Endothelial cell of umbilical vein (primary cell): ENCODE measurements at regions not wholly inside any gene's neighbourhood (a gene's known extent, or its start where the extent isn't known, plus 50 kb on each side); places are given as distances from the start of the nearest gene placed in this dataset.

Experiments used
- BruUV-seq: library from RNA; stranded (reverse); fragments of 400-500 nt; replicated peaks from 2 replicates; lab custom pipeline; 2021; lab: Mats Ljungman, UMichigan
- CTCF ChIA-PET: fragments of 300-600, 350-600 bp; sonication (Branson Sonifier 250); formaldehyde crosslinking; loops from one replicate; lab custom pipeline; 2021; ENCODE audit warnings: antibody characterized with exemption, inconsistent platforms; lab: Charles Lee
- POLR2A ChIA-PET: fragments of 300-600, 350-600 bp; sonication (Branson Sonifier 250); formaldehyde crosslinking; loops from one replicate; lab custom pipeline; 2021; ENCODE audit warnings: antibody characterized with exemption, inconsistent platforms; lab: Charles Lee
- DNase-seq: peaks from one replicate; pipeline ENCODE4 v3.0.0-alpha.2; 2011; ENCODE audit warnings: low read depth, low spot score
- FAIRE-seq: peaks from 2 replicates; lab custom pipeline; 2011; peaks lifted over from hg19 to GRCh38; lab: Jason Lieb, UNC
- H2AFZ ChIP-seq: 2 replicates; pipeline ENCODE4 v1.6.0; 2012; ENCODE audit warnings: low read depth, low read length, control low read depth, inconsistent platforms
- H3K27ac ChIP-seq: 2 replicates; pipeline ENCODE4 v1.5.1; 2011; ENCODE audit warnings: low read depth, mild to moderate bottlenecking, control low read depth, low read length, moderate library complexity; ENCODE audit not compliant: insufficient read depth
- H3K27me3 ChIP-seq, 2 experiments: 2 replicates each; pipeline versions ENCODE4 v1.6.0 to v1.6.1; 2011; ENCODE audit warnings: low read length in 2 of 2, mixed read lengths in 1 of 2; ENCODE audit not compliant: control insufficient read depth in 2 of 2, insufficient read depth in 2 of 2
- H3K36me3 ChIP-seq, 2 experiments: 2 replicates in 1 of 2; 3 replicates in 1 of 2; pipeline ENCODE4 v1.5.1; 2011; ENCODE audit warnings: low read length in 2 of 2, mild to moderate bottlenecking in 1 of 2, moderate library complexity in 1 of 2; ENCODE audit not compliant: control insufficient read depth in 2 of 2, insufficient read depth in 2 of 2; ENCODE audit errors: extremely low read depth in 1 of 2
- H3K4me1 ChIP-seq: 3 replicates; pipeline ENCODE4 v1.5.1; 2011; ENCODE audit warnings: mild to moderate bottlenecking, low read length; ENCODE audit not compliant: control insufficient read depth, insufficient read depth; ENCODE audit errors: extremely low read depth
- H3K4me2 ChIP-seq: 2 replicates; pipeline ENCODE4 v1.6.1; 2011; ENCODE audit warnings: low read length, control low read depth, mixed read lengths; ENCODE audit not compliant: insufficient read depth
- H3K4me3 ChIP-seq, 3 experiments: fragments of 200-600 bp in 1 of 3; sonication (generic), shearing (Covaris generic) in 1 of 3; replicated peaks in 1 of 3; 2 replicates each; pipeline ENCODE4 v1.5.1; 2011 to 2016; ENCODE audit warnings: control low read depth in 3 of 3, low read length in 3 of 3, mild to moderate bottlenecking in 2 of 3, inconsistent platforms in 1 of 3, low read depth in 1 of 3, moderate library complexity in 1 of 3; ENCODE audit not compliant: insufficient read depth in 1 of 3
- H3K79me2 ChIP-seq: 2 replicates; pipeline ENCODE4 v1.6.0; 2012; ENCODE audit warnings: low read length, inconsistent platforms; ENCODE audit not compliant: control insufficient read depth, insufficient read depth
- H3K9ac ChIP-seq: replicated peaks from 2 replicates; pipeline ENCODE3; 2011; ENCODE audit warnings: low read length, control low read depth; ENCODE audit not compliant: insufficient read depth; ENCODE audit errors: extremely low read depth
- H3K9me1 ChIP-seq: replicated peaks from 3 replicates; pipeline ENCODE4 v1.6.0; 2011; ENCODE audit warnings: mild to moderate bottlenecking, low read length; ENCODE audit not compliant: control insufficient read depth, insufficient read depth; ENCODE audit errors: extremely low read depth
- H3K9me3 ChIP-seq: replicated peaks from 2 replicates; pipeline ENCODE4 v1.5.1; 2012; ENCODE audit warnings: low read length, inconsistent platforms; ENCODE audit not compliant: control insufficient read depth, insufficient read depth
- H4K20me1 ChIP-seq: replicated peaks from 2 replicates; pipeline ENCODE3; 2011; ENCODE audit warnings: mild to moderate bottlenecking, low read length; ENCODE audit not compliant: control insufficient read depth, insufficient read depth; ENCODE audit errors: extremely low read depth
- CTCF ChIP-seq, 2 donors: IDR thresholded peaks; 1 replicate in 1 of 2; 2 replicates in 1 of 2; pipeline ENCODE4 v1.5.1; 2011; ENCODE audit warnings: low read length in 2 of 2, mild to moderate bottlenecking in 2 of 2, moderate library complexity in 2 of 2, control low read depth in 1 of 2, inconsistent platforms in 1 of 2, low read depth in 1 of 2; ENCODE audit not compliant: insufficient read depth in 1 of 2; ENCODE audit errors: extremely low read depth in 1 of 2
- EZH2 ChIP-seq: IDR thresholded peaks from 2 replicates; pipeline ENCODE4 v1.6.1; 2012; ENCODE audit warnings: borderline replicate concordance, low read depth, mild to moderate bottlenecking, moderate library complexity, low read length, inconsistent platforms; ENCODE audit not compliant: severe bottlenecking
- FOS ChIP-seq: IDR thresholded peaks from 2 replicates; pipeline ENCODE4 v1.6.1; 2011; ENCODE audit warnings: mild to moderate bottlenecking, low read length, moderate library complexity, borderline replicate concordance; ENCODE audit not compliant: insufficient read depth
- GATA2 ChIP-seq: IDR thresholded peaks from 2 replicates; pipeline ENCODE4 v1.7.0; 2011; ENCODE audit warnings: low read depth, mild to moderate bottlenecking, moderate library complexity, mixed read lengths, low read length; ENCODE audit not compliant: insufficient read length, insufficient read depth
- JUN ChIP-seq: IDR thresholded peaks from 2 replicates; pipeline ENCODE4 v1.6.1; 2011; ENCODE audit warnings: borderline replicate concordance, low read depth; ENCODE audit not compliant: insufficient read length, insufficient read depth
- MAX ChIP-seq: IDR thresholded peaks from 2 replicates; pipeline ENCODE4 v1.6.1; 2011; ENCODE audit not compliant: insufficient read depth, insufficient read length
- MYC ChIP-seq: IDR thresholded peaks from one replicate; pipeline ENCODE4 v1.6.1; 2011; ENCODE audit warnings: mild to moderate bottlenecking, low read depth, low read length
- POLR2A ChIP-seq: IDR thresholded peaks from 2 replicates; pipeline ENCODE4 v1.6.1; 2012; ENCODE audit warnings: low read depth, mild to moderate bottlenecking, control low read depth, low read length
- POLR2AphosphoS5 ChIP-seq: IDR thresholded peaks from 2 replicates; pipeline ENCODE4 v1.6.1; 2012; ENCODE audit warnings: low read depth, mild to moderate bottlenecking, control low read depth, low read length, moderate library complexity; ENCODE audit not compliant: insufficient read depth
- dilution Hi-C: fragments of 300-500 bp; cut with MboI; formaldehyde crosslinking; loops from one replicate; pipeline ENCODE4 v1.15.0; 2019; ENCODE audit warnings: low sequenced_read_pairs; ENCODE audit not compliant: extremely low pct_ligation_motif_present
- intact Hi-C: fragments of 100-400 bp; cut with micrococcal nuclease; formaldehyde crosslinking; loops from one replicate; pipeline ENCODE4 v1.10.0; 2022

- CTCF ChIA-PET: interaction anchor here (1.2 kb wide), 1 partner anchor 31 kb away, joined by 3 read pairs; no protein-coding TSS in a partner anchor
- H2AFZ ChIP-seq: no peak overlapping the region
- H3K4me2 ChIP-seq: no peak overlapping the region
- H3K79me2 ChIP-seq: no peaks in the 10 kb centered on the region
- H3K9me1 ChIP-seq: no peaks in the 10 kb centered on the region
- no peaks in the 10 kb centered on the region for H3K9me3 ChIP-seq
- BruUV-seq: no TSS peak
- POLR2A ChIA-PET: no interaction called here
- intact Hi-C loops: no loop called here
- dilution Hi-C loops: no loop called here
- no peak overlapping the region for H3K9ac ChIP-seq
- FAIRE-seq (no peak), DNase-seq (no peak)
- TF ChIP-seq CTCF (IDR thresholded peaks at IDR 0.05; ENCODE audit: extremely low read depth in 1 of 2, insufficient read depth in 1 of 2, low read depth in 1 of 2, low read length in 2 of 2): no peak
- TF ChIP-seq FOS: no peak
- no peak for TF ChIP-seq MAX
- TF ChIP-seq JUN: no peak
- no peak for TF ChIP-seq GATA2
- TF ChIP-seq EZH2: no peak
- TF ChIP-seq POLR2AphosphoS5: no peak
- TF ChIP-seq POLR2A: no peak
- TF ChIP-seq MYC: no peak
- H3K36me3 ChIP-seq: no peaks in the 10 kb centered on the region
- peaks cover 0 to 2% of the 10 kb centered on the region in 2 experiments for H3K27me3 ChIP-seq
- H3K4me1 ChIP-seq: peaks cover 1% of the 10 kb centered on the region
- H3K4me3 ChIP-seq: no peak overlapping the region
- H3K27ac ChIP-seq: no peak overlapping the region
- H4K20me1 ChIP-seq: no peaks in the 10 kb centered on the region
Observed at GRCh38 chr6:44500074-44500473, 112.6 kb downstream of the CDC5L start.
